HEK293 (cell line): ENCODE measurements at regions not wholly inside any gene's neighbourhood (a gene's known extent, or its start where the extent isn't known, plus 50 kb on each side); places are given as distances from the start of the nearest gene placed in this dataset.

Experiments
- CTCF ChIA-PET: fragments of 350-600 bp; formaldehyde crosslinking; extraction: SDS; loops from one replicate; lab custom pipeline; 2021; ENCODE audit warnings: antibody characterized with exemption; lab: Yijun Ruan, JAX
- POLR2A ChIA-PET: fragments of 300-600 bp; formaldehyde crosslinking; extraction: SDS; loops from one replicate; lab custom pipeline; 2020; ENCODE audit warnings: antibody characterized with exemption, inconsistent platforms; lab: Yijun Ruan, JAX
- H3K27ac ChIP-seq: fragments of 200-500 bp; sonication (Bioruptor generic); 2 replicates; pipeline ENCODE4 v1.5.1; 2014; ENCODE audit warnings: low read depth, low read length, control low read depth, inconsistent platforms; ENCODE audit errors: extremely low read depth
- H3K36me3 ChIP-seq, 2 experiments: fragments of 200-500 bp in 1 of 2; sonication (Bioruptor generic) in 1 of 2; 1 replicate in 1 of 2; 2 replicates in 1 of 2; pipeline ENCODE4 v1.5.1; 2014 to 2017; ENCODE audit warnings: inconsistent platforms in 2 of 2, low read length in 2 of 2; ENCODE audit not compliant: control insufficient read depth in 2 of 2, insufficient read depth in 1 of 2
- H3K4me1 ChIP-seq: fragments of 200-500 bp; sonication (Bioruptor generic); 2 replicates; pipeline ENCODE4 v1.5.1; 2014; ENCODE audit warnings: mild to moderate bottlenecking, low read length, inconsistent platforms; ENCODE audit not compliant: control insufficient read depth, insufficient read depth
- H3K4me3 ChIP-seq: 2 replicates; pipeline ENCODE4 v1.5.1; 2011; ENCODE audit warnings: low read depth, mild to moderate bottlenecking, control low read depth, low read length, moderate library complexity
- H3K9me3 ChIP-seq: fragments of 200-500 bp; sonication (Bioruptor generic); 2 replicates; pipeline ENCODE4 v1.5.1; 2014; ENCODE audit warnings: low read depth, low read length, inconsistent platforms; ENCODE audit not compliant: control insufficient read depth, insufficient read depth
- AEBP2 ChIP-seq: fragments of 450-650 bp; formaldehyde crosslinking; IDR thresholded peaks from 2 replicates; pipeline ENCODE4 v1.5.1; 2016; ENCODE audit warnings: missing biosample characterization, missing genetic modification characterization, borderline replicate concordance
- GFI1B ChIP-seq: fragments of 450-650 bp; formaldehyde crosslinking; IDR thresholded peaks from 2 replicates; pipeline ENCODE4 v1.5.1; 2016; ENCODE audit warnings: missing biosample characterization, missing genetic modification characterization
- HOXA7 ChIP-seq: sonication (generic); formaldehyde crosslinking; IDR thresholded peaks from 2 replicates; pipeline ENCODE4 v1.8.1; 2022; ENCODE audit warnings: missing genetic modification reagents, borderline replicate concordance
- KLF16 ChIP-seq: fragments of 450-650 bp; formaldehyde crosslinking; IDR thresholded peaks from 2 replicates; pipeline ENCODE4 v1.5.1; 2017; ENCODE audit warnings: missing biosample characterization, missing genetic modification characterization
- KLF8 ChIP-seq: fragments of 450-650 bp; formaldehyde crosslinking; IDR thresholded peaks from 2 replicates; pipeline ENCODE4 v1.5.1; 2016; ENCODE audit warnings: missing biosample characterization, missing genetic modification characterization
- KLF9 ChIP-seq: fragments of 450-650 bp; formaldehyde crosslinking; IDR thresholded peaks from 2 replicates; pipeline ENCODE4 v1.5.1; 2016; ENCODE audit warnings: missing biosample characterization, missing genetic modification characterization, low read depth
- MEIS1 ChIP-seq: sonication (generic); formaldehyde crosslinking; IDR thresholded peaks from 2 replicates; pipeline ENCODE4 v1.8.1; 2022; ENCODE audit warnings: missing genetic modification reagents, mild to moderate bottlenecking, borderline replicate concordance
- MYNN ChIP-seq: fragments of 450-650 bp; formaldehyde crosslinking; IDR thresholded peaks from 2 replicates; pipeline ENCODE4 v1.5.1; 2016; ENCODE audit warnings: missing biosample characterization, missing genetic modification characterization, borderline replicate concordance
- MZF1 ChIP-seq: fragments of 450-650 bp; formaldehyde crosslinking; IDR thresholded peaks from 2 replicates; pipeline ENCODE4 v1.5.1; 2017; ENCODE audit warnings: missing biosample characterization, missing genetic modification characterization, borderline replicate concordance
- SCRT1 ChIP-seq: fragments of 450-650 bp; formaldehyde crosslinking; IDR thresholded peaks from 2 replicates; pipeline ENCODE4 v1.5.1; 2016; ENCODE audit warnings: missing biosample characterization, missing genetic modification characterization, borderline replicate concordance
- ZBTB8A ChIP-seq: fragments of 450-650 bp; formaldehyde crosslinking; IDR thresholded peaks from 2 replicates; pipeline ENCODE4 v1.5.1; 2016; ENCODE audit warnings: missing biosample characterization, missing genetic modification characterization
- ZEB2 ChIP-seq: fragments of 450-650 bp; formaldehyde crosslinking; IDR thresholded peaks from 2 replicates; pipeline ENCODE4 v1.5.1; 2016; ENCODE audit warnings: missing biosample characterization, missing genetic modification characterization
- ZNF155 ChIP-seq: fragments of 450-650 bp; formaldehyde crosslinking; IDR thresholded peaks from 2 replicates; pipeline ENCODE4 v1.5.1; 2016; ENCODE audit warnings: missing biosample characterization, missing genetic modification characterization
- ZNF175 ChIP-seq: fragments of 450-650 bp; formaldehyde crosslinking; IDR thresholded peaks from 2 replicates; pipeline ENCODE4 v1.5.1; 2016; ENCODE audit warnings: missing biosample characterization, missing genetic modification characterization
- ZNF214 ChIP-seq: fragments of 450-650 bp; formaldehyde crosslinking; IDR thresholded peaks from 2 replicates; pipeline ENCODE4 v1.5.1; 2017; ENCODE audit warnings: missing biosample characterization, mild to moderate bottlenecking, missing genetic modification characterization, borderline replicate concordance
- ZNF23 ChIP-seq: fragments of 450-650 bp; formaldehyde crosslinking; IDR thresholded peaks from 2 replicates; pipeline ENCODE4 v1.5.1; 2016; ENCODE audit warnings: missing biosample characterization, missing genetic modification characterization, borderline replicate concordance
- ZNF311 ChIP-seq: fragments of 450-650 bp; formaldehyde crosslinking; IDR thresholded peaks from 2 replicates; pipeline ENCODE4 v1.5.1; 2017; ENCODE audit warnings: missing biosample characterization, missing genetic modification characterization, borderline replicate concordance
- ZNF394 ChIP-seq: fragments of 450-650 bp; formaldehyde crosslinking; IDR thresholded peaks from 2 replicates; pipeline ENCODE4 v1.5.1; 2016; ENCODE audit warnings: missing biosample characterization, missing genetic modification characterization, mild to moderate bottlenecking, moderate library complexity, borderline replicate concordance
- ZNF558 ChIP-seq: fragments of 450-650 bp; formaldehyde crosslinking; IDR thresholded peaks from 2 replicates; pipeline ENCODE4 v1.5.1; 2016; ENCODE audit warnings: missing biosample characterization, missing genetic modification characterization
- ZNF561 ChIP-seq: fragments of 450-650 bp; IDR thresholded peaks from 2 replicates; pipeline ENCODE4 v1.5.1; 2018; ENCODE audit warnings: missing biosample characterization, missing genetic modification characterization, borderline replicate concordance
- ZNF600 ChIP-seq: fragments of 450-650 bp; formaldehyde crosslinking; IDR thresholded peaks from 2 replicates; pipeline ENCODE4 v1.5.1; 2016; ENCODE audit warnings: missing biosample characterization, missing genetic modification characterization
- ZNF621 ChIP-seq: fragments of 450-650 bp; formaldehyde crosslinking; IDR thresholded peaks from 2 replicates; pipeline ENCODE4 v1.5.1; 2017; ENCODE audit warnings: missing biosample characterization, missing genetic modification characterization
- ZNF658 ChIP-seq: fragments of 450-650 bp; formaldehyde crosslinking; IDR thresholded peaks from 2 replicates; pipeline ENCODE4; 2016; ENCODE audit warnings: missing biosample characterization, missing genetic modification characterization
- ZNF677 ChIP-seq: fragments of 450-650 bp; IDR thresholded peaks from 2 replicates; pipeline ENCODE4 v1.5.0; 2018; ENCODE audit warnings: missing biosample characterization, mild to moderate bottlenecking, missing genetic modification characterization, moderate library complexity
- ZNF791 ChIP-seq: fragments of 450-650 bp; formaldehyde crosslinking; IDR thresholded peaks from 2 replicates; pipeline ENCODE4 v1.5.1; 2016; ENCODE audit warnings: missing biosample characterization, missing genetic modification characterization
- ZSCAN23 ChIP-seq: fragments of 450-650 bp; formaldehyde crosslinking; IDR thresholded peaks from 2 replicates; pipeline ENCODE4 v1.5.1; 2016; ENCODE audit warnings: missing biosample characterization, missing genetic modification characterization
- TF ChIP-seq, protein P1 (sequence below): fragments of 450-650 bp; formaldehyde crosslinking; IDR thresholded peaks from 2 replicates; pipeline ENCODE4 v1.5.1; 2016; ENCODE audit warnings: missing biosample characterization, missing genetic modification characterization, low read depth
- TF ChIP-seq, protein P2 (sequence below): fragments of 450-650 bp; formaldehyde crosslinking; IDR thresholded peaks from 2 replicates; pipeline ENCODE4 v1.5.1; 2017; ENCODE audit warnings: missing biosample characterization, missing genetic modification characterization
- TF ChIP-seq, protein P3 (sequence below): fragments of 450-650 bp; formaldehyde crosslinking; IDR thresholded peaks from 2 replicates; pipeline ENCODE4 v1.5.1; 2016; ENCODE audit warnings: missing biosample characterization, missing genetic modification characterization, low read depth

DNA sequence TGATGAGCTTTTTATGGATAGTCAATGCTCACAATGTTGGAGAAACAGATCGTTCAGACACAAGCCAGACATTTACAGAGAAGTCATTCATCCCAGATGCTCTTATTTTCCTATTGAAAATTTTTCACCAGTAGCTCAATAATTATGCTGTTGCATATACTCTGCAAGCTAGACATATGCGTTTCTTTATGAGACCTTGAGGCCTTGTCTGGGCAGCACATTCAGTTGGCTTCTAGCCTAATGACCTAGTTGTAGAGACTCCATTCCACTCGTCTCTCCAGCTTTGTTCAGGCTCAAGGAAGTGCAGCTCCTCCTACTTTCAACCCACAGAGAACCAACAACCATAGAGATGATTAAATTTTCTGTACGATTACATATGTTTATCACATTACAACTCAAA is 237.7 kb downstream of the MZT1 start (continued):
- TF ChIP-seq KLF9 (tag by site-specific recombination) (no peak), ZNF23 (tag by site-specific recombination) (no peak), ZNF155 (no peak), ZNF561 (tag by site-specific recombination) (no peak), MYNN (no peak), ZNF311 (tag by site-specific recombination) (no peak), ZNF394 (tag by site-specific recombination) (no peak), ZNF558 (tag by site-specific recombination) (no peak)

- no peaks in the 10 kb centered on the region for H3K9me3 ChIP-seq
- H3K4me1 ChIP-seq, result no peaks in the 10 kb centered on the region
- ChIA-PET POLR2A (no interaction called here), CTCF (no interaction called here)
- H3K27ac ChIP-seq, result no peak overlapping the region
- no peak overlapping the region for H3K4me3 ChIP-seq
- TF ChIP-seq ZNF791 (tag by site-specific recombination), result no peak
- TF ChIP-seq, protein P1, sequence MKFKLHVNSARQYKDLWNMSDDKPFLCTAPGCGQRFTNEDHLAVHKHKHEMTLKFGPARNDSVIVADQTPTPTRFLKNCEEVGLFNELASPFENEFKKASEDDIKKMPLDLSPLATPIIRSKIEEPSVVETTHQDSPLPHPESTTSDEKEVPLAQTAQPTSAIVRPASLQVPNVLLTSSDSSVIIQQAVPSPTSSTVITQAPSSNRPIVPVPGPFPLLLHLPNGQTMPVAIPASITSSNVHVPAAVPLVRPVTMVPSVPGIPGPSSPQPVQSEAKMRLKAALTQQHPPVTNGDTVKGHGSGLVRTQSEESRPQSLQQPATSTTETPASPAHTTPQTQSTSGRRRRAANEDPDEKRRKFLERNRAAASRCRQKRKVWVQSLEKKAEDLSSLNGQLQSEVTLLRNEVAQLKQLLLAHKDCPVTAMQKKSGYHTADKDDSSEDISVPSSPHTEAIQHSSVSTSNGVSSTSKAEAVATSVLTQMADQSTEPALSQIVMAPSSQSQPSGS (tag by site-specific recombination), result no peak
- TF ChIP-seq ZNF677 (tag by site-specific recombination), result no peak
- no peak for TF ChIP-seq ZNF621 (tag by site-specific recombination)
- TF ChIP-seq GFI1B (tag by site-specific recombination), result no peak
- TF ChIP-seq, protein P2, sequence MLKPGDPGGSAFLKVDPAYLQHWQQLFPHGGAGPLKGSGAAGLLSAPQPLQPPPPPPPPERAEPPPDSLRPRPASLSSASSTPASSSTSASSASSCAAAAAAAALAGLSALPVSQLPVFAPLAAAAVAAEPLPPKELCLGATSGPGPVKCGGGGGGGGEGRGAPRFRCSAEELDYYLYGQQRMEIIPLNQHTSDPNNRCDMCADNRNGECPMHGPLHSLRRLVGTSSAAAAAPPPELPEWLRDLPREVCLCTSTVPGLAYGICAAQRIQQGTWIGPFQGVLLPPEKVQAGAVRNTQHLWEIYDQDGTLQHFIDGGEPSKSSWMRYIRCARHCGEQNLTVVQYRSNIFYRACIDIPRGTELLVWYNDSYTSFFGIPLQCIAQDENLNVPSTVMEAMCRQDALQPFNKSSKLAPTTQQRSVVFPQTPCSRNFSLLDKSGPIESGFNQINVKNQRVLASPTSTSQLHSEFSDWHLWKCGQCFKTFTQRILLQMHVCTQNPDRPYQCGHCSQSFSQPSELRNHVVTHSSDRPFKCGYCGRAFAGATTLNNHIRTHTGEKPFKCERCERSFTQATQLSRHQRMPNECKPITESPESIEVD (tag by site-specific recombination), result no peak
- TF ChIP-seq MZF1 (tag by site-specific recombination), result no peak
- no peak for TF ChIP-seq ZNF175
- TF ChIP-seq, protein P3, sequence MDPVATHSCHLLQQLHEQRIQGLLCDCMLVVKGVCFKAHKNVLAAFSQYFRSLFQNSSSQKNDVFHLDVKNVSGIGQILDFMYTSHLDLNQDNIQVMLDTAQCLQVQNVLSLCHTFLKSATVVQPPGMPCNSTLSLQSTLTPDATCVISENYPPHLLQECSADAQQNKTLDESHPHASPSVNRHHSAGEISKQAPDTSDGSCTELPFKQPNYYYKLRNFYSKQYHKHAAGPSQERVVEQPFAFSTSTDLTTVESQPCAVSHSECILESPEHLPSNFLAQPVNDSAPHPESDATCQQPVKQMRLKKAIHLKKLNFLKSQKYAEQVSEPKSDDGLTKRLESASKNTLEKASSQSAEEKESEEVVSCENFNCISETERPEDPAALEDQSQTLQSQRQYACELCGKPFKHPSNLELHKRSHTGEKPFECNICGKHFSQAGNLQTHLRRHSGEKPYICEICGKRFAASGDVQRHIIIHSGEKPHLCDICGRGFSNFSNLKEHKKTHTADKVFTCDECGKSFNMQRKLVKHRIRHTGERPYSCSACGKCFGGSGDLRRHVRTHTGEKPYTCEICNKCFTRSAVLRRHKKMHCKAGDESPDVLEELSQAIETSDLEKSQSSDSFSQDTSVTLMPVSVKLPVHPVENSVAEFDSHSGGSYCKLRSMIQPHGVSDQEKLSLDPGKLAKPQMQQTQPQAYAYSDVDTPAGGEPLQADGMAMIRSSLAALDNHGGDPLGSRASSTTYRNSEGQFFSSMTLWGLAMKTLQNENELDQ (tag by site-specific recombination), result no peak
- TF ChIP-seq, all 188 proteins: peak for 0
- H3K36me3 ChIP-seq, result no peaks in the 10 kb centered on the region
Observed at GRCh38 chr13:72473321-72473720, 254.1 kb downstream of the MZT1 start.

DNA sequence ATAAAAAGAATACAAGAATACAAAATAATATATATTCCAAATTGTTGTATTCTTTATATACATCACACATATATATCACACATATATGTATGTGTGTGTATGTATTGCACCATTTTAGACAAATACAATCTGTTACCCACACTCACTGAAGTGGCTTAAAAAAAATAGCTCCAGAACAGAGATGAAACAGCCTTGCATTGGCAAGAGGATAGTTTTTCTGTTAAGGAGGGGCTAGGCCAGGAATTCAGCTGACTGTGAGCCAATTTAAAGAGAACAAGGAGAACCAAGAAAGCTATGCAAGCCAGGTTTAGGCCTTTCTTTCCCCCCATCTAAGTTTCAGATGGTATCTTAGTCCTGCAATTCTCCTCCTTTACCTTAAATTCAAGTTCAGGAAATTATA is 257.5 kb downstream of the MZT1 start:
- no peak overlapping the region for H3K27ac ChIP-seq
- H3K36me3 ChIP-seq, result no peaks in the 10 kb centered on the region
- no peak overlapping the region for H3K4me3 ChIP-seq
- no peaks in the 10 kb centered on the region for H3K4me1 ChIP-seq
- ChIA-PET POLR2A (no interaction called here), CTCF (interaction anchor here (0.6 kb wide), 1 partner anchor 177 kb away, joined by 3 read pairs; no protein-coding TSS in a partner anchor)
- no peaks in the 10 kb centered on the region for H3K9me3 ChIP-seq
- no peak for TF ChIP-seq ZNF600
- no peak for TF ChIP-seq ZBTB8A
- no peak for TF ChIP-seq ZSCAN23
- no peak for TF ChIP-seq ZNF658 (tag by site-specific recombination)
- TF ChIP-seq SCRT1 (tag by site-specific recombination), result no peak
- TF ChIP-seq MEIS1, result no peak
- no peak for TF ChIP-seq ZNF214
- no peak for TF ChIP-seq ZEB2 (tag by site-specific recombination)
- TF ChIP-seq AEBP2, result no peak
- TF ChIP-seq KLF16 (tag by site-specific recombination), result no peak
- no peak for TF ChIP-seq KLF8 (tag by site-specific recombination)
- no peak for TF ChIP-seq HOXA7 (CRISPR knock-in tag)
